ENCODE measurements at regions not wholly inside any gene's neighbourhood (a gene's known extent, or its start where the extent isn't known, plus 50 kb on each side); places are given as distances from the start of the nearest gene placed in this dataset.

- Histone ChIP-seq H3K27ac (ENCODE audit: low read depth, low read length) (no peak overlapping the region), H4K20me1 (ENCODE audit: control insufficient read depth, insufficient read depth, low read depth, low read length) (no peaks in the 10 kb centered on the region), H3K4me2 (ENCODE audit: low read length) (peak overlapping the region; percentile 5), H3K36me3 (ENCODE audit: control insufficient read depth, low read length) (no peaks in the 10 kb centered on the region), H3K4me1 (ENCODE audit: control insufficient read depth, low read length) (peaks cover 21% of the 10 kb centered on the region), H3K4me3 (ENCODE audit: low read length) (no peak overlapping the region; the same call in 1 of the 2 replicates), H3K9me3 (ENCODE audit: control insufficient read depth, insufficient read depth, low read length) (no peaks in the 10 kb centered on the region), H3K79me2 (ENCODE audit: control insufficient read depth, low read length) (no peaks in the 10 kb centered on the region), H3K9me2 (replicated peaks; ENCODE audit: control insufficient read depth, low read length) (no peaks in the 10 kb centered on the region), H3K27me3 (ENCODE audit: control insufficient read depth, low read length) (no peaks in the 10 kb centered on the region), H3F3A (ENCODE audit: control insufficient read depth, insufficient read depth) (0 out of 2 replicates have a peak, but pooled peaks cover 5% of the 10 kb centered on the region)
- no peak for TF ChIP-seq EZH2phosphoT487 (IDR thresholded peaks at IDR 0.05; ENCODE audit: borderline replicate concordance, low read length)
- TF ChIP-seq CTCF (IDR thresholded peaks at IDR 0.05; ENCODE audit: low read depth, low read length, poor library complexity, severe bottlenecking) = no peak
Observed at GRCh38 chr6:25026723-25027122, 91.0 kb upstream of the RIPOR2 start.

- Histone ChIP-seq H3K27ac (ENCODE audit: low read depth, low read length) (no peak overlapping the region), H3K4me3 (ENCODE audit: low read length) (0 out of 2 replicates have a peak overlapping the region, but pooled peaks have one; percentile 17), H3K4me1 (ENCODE audit: control insufficient read depth, low read length) (peaks cover 21% of the 10 kb centered on the region), H3K9me3 (ENCODE audit: control insufficient read depth, insufficient read depth, low read length) (no peaks in the 10 kb centered on the region), H3K27me3 (ENCODE audit: control insufficient read depth, low read length) (no peaks in the 10 kb centered on the region), H3K36me3 (ENCODE audit: control insufficient read depth, low read length) (no peaks in the 10 kb centered on the region), H3K4me2 (ENCODE audit: low read length) (peak overlapping the region; percentile 44), H3F3A (ENCODE audit: control insufficient read depth, insufficient read depth) (0 out of 2 replicates have a peak, but pooled peaks cover 5% of the 10 kb centered on the region), H3K9me2 (replicated peaks; ENCODE audit: control insufficient read depth, low read length) (no peaks in the 10 kb centered on the region), H4K20me1 (ENCODE audit: control insufficient read depth, insufficient read depth, low read depth, low read length) (no peaks in the 10 kb centered on the region), H3K79me2 (ENCODE audit: control insufficient read depth, low read length) (no peaks in the 10 kb centered on the region)
- TF ChIP-seq CTCF (IDR thresholded peaks at IDR 0.05; ENCODE audit: low read depth, low read length, poor library complexity, severe bottlenecking) = peak; percentile 56
- TF ChIP-seq EZH2phosphoT487 (IDR thresholded peaks at IDR 0.05; ENCODE audit: borderline replicate concordance, low read length) = no peak
Observed at GRCh38 chr6:25027221-25027916, 91.6 kb upstream of the RIPOR2 start.

GRCh38 chr6:25028328-25028727, 92.6 kb upstream of the RIPOR2 start:
- no peak for TF ChIP-seq EZH2phosphoT487 (IDR thresholded peaks at IDR 0.05; ENCODE audit: borderline replicate concordance, low read length)
- no peak for TF ChIP-seq CTCF (IDR thresholded peaks at IDR 0.05; ENCODE audit: low read depth, low read length, poor library complexity, severe bottlenecking)
- H3K4me3 ChIP-seq (ENCODE audit: low read length) = no peak overlapping the region
- H3K4me1 ChIP-seq (ENCODE audit: control insufficient read depth, low read length) = peaks cover 21% of the 10 kb centered on the region
- H3F3A ChIP-seq (ENCODE audit: control insufficient read depth, insufficient read depth) = 0 out of 2 replicates have a peak, but pooled peaks cover 5% of the 10 kb centered on the region
- no peaks in the 10 kb centered on the region for H3K9me3 ChIP-seq (ENCODE audit: control insufficient read depth, insufficient read depth, low read length)
- H3K9me2 ChIP-seq (replicated peaks; ENCODE audit: control insufficient read depth, low read length) = no peaks in the 10 kb centered on the region
- no peaks in the 10 kb centered on the region for H3K79me2 ChIP-seq (ENCODE audit: control insufficient read depth, low read length)
- no peaks in the 10 kb centered on the region for H4K20me1 ChIP-seq (ENCODE audit: control insufficient read depth, insufficient read depth, low read depth, low read length)
- H3K27me3 ChIP-seq (ENCODE audit: control insufficient read depth, low read length) = no peaks in the 10 kb centered on the region
- no peaks in the 10 kb centered on the region for H3K36me3 ChIP-seq (ENCODE audit: control insufficient read depth, low read length)
- H3K4me2 ChIP-seq (ENCODE audit: low read length) = no peak overlapping the region
- H3K27ac ChIP-seq (ENCODE audit: low read depth, low read length) = no peak overlapping the region

Measured in DOHH2 (cell line).